Muscle layer of duodenum (tissue), 2 donors: ENCODE measurements at regions not wholly inside any gene's neighbourhood (a gene's known extent, or its start where the extent isn't known, plus 50 kb on each side); places are given as distances from the start of the nearest gene placed in this dataset.

Source experiments
- H3K27ac ChIP-seq: one replicate; pipeline ENCODE4 v1.7.0; 2013; ENCODE audit warnings: mild to moderate bottlenecking, low read length
- H3K27me3 ChIP-seq: one replicate; pipeline ENCODE4 v1.7.0; 2013; ENCODE audit warnings: low read depth, mild to moderate bottlenecking, control low read depth, low read length
- H3K36me3 ChIP-seq, 2 donors: one replicate each; pipeline ENCODE4 v1.7.0; 2013; ENCODE audit warnings: low read length in 2 of 2, control low read depth in 1 of 2, mild to moderate bottlenecking in 1 of 2; ENCODE audit not compliant: insufficient read depth in 2 of 2, control insufficient read depth in 1 of 2
- H3K4me1 ChIP-seq, 2 donors: one replicate each; pipeline ENCODE4 v1.7.0; 2013; ENCODE audit warnings: low read length in 2 of 2, mild to moderate bottlenecking in 2 of 2, control low read depth in 1 of 2, moderate library complexity in 1 of 2; ENCODE audit not compliant: insufficient read depth in 2 of 2, control insufficient read depth in 1 of 2
- H3K4me3 ChIP-seq, 2 donors: one replicate each; pipeline ENCODE4 v1.7.0; 2013; ENCODE audit warnings: low read length in 2 of 2, low read depth in 1 of 2, mild to moderate bottlenecking in 1 of 2
- H3K9me3 ChIP-seq, 2 donors: one replicate each; pipeline ENCODE4 v1.7.0; 2013; ENCODE audit warnings: low read length in 2 of 2, control low read depth in 1 of 2, mild to moderate bottlenecking in 1 of 2; ENCODE audit not compliant: control insufficient read depth in 1 of 2
- donor health status: healthy.

DNA sequence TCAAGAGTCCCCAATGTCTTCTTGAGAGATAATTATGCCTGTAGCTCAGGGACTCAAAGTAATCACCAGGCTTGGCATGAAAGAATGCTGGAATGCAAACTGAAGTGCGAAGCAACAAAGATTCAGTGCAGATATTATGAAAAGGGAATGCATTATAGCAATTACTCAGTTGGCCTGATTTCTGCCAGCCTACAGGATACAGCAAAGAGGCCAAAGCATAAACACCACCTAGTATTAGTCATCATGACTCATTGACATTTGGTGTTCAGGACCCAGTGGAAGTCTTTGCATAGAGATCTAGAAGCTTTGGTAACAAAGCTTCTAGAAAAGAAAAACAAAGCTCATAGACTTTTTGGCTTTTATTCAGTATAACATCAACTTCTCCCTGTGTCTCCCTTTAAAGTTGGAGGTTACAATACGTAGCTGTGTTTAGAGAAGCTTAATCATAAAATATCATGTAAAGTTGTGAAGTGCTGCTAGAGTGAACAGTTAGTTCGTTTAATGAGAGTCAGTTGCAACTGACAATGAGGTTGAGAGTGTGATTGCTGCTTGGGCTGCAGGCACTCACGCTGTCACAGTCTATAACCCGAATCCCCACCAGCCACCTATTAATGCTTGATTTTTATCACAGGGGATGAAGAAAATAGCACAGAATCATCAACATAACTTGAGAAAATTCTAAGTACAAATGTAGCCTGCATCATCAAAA, 932.7 kb downstream of the TFAP2A start:
- Histone ChIP-seq H3K4me1 (no peaks in the 10 kb centered on the region), H3K9me3 (no peaks in the 10 kb centered on the region), H3K36me3 (no peaks in the 10 kb centered on the region), H3K4me3 (no peak overlapping the region), H3K27ac (no peak overlapping the region), H3K27me3 (no peaks in the 10 kb centered on the region)

DNA sequence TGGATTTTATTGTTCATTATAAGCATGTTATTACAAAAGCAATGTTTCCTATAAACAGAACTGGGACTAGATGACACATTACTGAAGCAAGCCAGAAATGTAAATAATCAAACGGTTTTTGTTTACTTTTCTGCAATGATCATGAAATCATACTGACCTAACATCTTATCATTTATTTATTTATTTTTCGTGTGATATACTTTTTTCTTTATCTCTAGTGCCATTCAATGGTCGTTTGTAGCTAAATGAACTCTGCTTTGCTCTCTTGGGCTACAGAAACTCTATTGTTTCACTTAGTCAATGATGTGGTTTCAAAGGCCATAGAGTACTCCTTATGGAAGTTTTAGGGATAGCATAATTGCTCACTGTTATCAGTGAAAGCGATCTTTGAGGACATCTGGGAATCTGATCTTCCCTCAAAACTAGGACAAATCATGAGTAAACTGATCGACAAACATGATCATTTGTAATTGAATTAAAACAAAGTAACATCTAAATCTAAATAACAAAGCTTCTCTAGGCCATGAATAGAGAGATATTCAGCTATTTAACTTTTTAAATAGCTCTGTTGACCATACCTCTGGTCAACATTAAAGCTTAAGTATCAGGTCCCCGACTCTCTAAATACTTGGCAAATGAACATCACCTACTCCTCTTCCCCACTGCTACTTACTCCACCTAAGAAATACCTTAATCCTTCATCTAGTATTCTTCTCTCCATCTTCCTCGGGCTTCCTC, 933.4 kb downstream of the TFAP2A start:
- no peaks in the 10 kb centered on the region for H3K9me3 ChIP-seq
- H3K27me3 ChIP-seq, result no peaks in the 10 kb centered on the region
- no peaks in the 10 kb centered on the region for H3K4me1 ChIP-seq
- no peak overlapping the region for H3K27ac ChIP-seq
- H3K36me3 ChIP-seq, result no peaks in the 10 kb centered on the region
- H3K4me3 ChIP-seq, result no peak overlapping the region

DNA sequence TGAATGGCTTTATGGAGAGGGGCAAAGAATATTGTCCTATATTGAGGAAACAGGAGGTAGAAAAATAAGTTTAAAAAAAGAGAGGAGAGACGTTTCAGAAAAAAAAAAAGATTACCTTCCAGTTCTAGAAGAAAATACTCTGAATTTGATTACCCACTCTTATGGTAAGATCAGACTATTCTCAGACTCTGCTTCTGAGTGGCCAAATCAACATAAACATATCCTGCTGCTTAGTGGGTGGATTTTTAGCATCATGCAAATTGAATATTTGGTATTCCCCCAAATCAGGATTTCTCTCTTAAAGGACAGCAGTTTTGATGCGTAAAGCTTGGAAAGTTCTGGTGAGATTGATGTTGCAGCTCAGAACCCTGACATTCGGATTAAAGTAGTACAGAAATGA, 946.6 kb downstream of the TFAP2A start:
- no peaks in the 10 kb centered on the region for H3K36me3 ChIP-seq

DNA sequence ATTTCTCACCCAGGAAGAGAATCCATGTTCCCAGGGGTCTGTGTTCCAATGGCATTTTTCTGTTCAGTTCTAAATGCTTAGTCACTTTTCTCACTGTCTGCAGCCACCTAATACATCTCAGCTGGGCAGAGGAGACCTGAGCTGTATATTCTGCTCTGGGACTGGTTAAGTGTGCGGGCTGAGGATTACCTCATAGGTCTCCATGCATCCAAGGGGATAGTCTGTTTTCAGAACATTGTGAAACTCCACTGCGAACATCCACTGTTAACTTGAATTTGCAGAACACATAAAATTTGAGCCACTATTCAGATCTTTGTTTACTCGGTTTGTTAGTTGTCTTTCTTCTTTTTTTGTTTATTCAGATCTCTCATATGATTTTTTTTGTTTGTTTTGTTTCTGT, 947.1 kb downstream of the TFAP2A start:
- H3K27me3 ChIP-seq, result no peaks in the 10 kb centered on the region
- no peaks in the 10 kb centered on the region for H3K4me1 ChIP-seq
- no peaks in the 10 kb centered on the region for H3K36me3 ChIP-seq
- no peak overlapping the region for H3K4me3 ChIP-seq
- no peaks in the 10 kb centered on the region for H3K9me3 ChIP-seq
- H3K27ac ChIP-seq, result no peak overlapping the region

More for the DNA sequence above, 946.6 kb downstream of the TFAP2A start:
- Histone ChIP-seq H3K4me3 (no peak overlapping the region), H3K27ac (no peak overlapping the region), H3K27me3 (no peaks in the 10 kb centered on the region), H3K4me1 (no peaks in the 10 kb centered on the region), H3K9me3 (no peaks in the 10 kb centered on the region)

DNA sequence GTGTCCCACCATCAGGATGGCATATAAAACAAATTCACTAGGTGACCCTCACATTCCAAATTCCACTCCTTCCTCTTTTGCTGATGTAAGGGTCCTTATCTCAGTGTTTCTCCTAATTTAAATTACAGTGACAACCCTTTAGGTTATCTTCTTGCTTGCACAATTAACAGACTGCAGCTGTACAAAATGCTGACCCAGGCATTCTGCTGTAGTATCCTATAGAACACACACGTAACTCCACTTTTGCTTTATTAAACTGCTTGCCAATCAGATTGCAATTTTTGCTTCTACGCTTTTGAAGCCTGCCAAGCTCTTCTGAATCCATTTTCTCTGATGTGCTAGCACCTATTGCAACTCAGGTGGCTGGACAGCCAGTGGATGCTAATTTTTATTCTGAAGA, 950.3 kb downstream of the TFAP2A start:
- no peaks in the 10 kb centered on the region for H3K4me1 ChIP-seq
- no peaks in the 10 kb centered on the region for H3K36me3 ChIP-seq
- H3K27me3 ChIP-seq, result no peaks in the 10 kb centered on the region
- H3K4me3 ChIP-seq, result no peak overlapping the region
- no peaks in the 10 kb centered on the region for H3K9me3 ChIP-seq
- H3K27ac ChIP-seq, result no peak overlapping the region

DNA sequence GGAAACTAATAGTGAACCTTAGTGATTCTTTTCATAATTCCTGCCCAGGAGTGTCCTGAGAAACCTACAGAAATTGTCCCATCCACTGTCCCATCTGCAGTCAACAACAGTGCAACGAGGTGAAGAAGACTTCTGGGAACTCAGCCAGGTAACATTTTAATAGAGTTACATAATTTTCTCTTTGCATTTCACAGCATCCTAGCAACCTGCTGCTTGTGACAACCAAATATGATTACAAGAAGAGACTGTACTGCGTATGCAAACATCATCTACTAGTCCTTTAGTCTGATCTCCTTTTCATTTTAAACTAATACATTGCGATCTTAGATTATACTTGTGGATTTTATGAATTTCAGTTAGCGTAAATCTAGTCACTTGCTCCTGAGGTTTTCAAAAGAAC, 951.6 kb downstream of the TFAP2A start:
- Histone ChIP-seq H3K9me3 (no peaks in the 10 kb centered on the region), H3K4me1 (no peaks in the 10 kb centered on the region), H3K27ac (no peak overlapping the region), H3K4me3 (no peak overlapping the region), H3K36me3 (no peaks in the 10 kb centered on the region), H3K27me3 (no peaks in the 10 kb centered on the region)

DNA sequence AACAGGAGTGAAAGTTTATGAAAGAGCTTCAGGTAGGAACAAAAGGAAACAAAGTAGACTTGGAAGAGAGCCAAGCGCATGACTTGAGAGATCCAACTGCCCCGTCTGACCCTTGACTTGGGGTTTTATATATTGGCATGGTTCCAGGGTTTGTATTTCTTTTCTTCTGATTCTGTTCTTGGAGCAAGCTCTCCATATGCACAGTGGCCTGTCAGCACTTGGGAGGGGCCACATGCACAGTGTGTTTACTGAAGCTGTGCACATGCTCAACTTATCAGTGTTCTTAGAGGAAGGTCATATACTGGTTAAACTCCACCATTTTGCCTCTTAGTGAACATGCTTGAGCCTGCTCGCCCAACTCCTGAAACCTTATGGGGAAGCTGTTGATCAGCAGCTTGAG, 953.7 kb downstream of the TFAP2A start:
- H3K9me3 ChIP-seq, result no peaks in the 10 kb centered on the region
- H3K4me3 ChIP-seq, result no peak overlapping the region
- H3K36me3 ChIP-seq, result no peaks in the 10 kb centered on the region
- no peak overlapping the region for H3K27ac ChIP-seq
- H3K27me3 ChIP-seq, result no peaks in the 10 kb centered on the region
- H3K4me1 ChIP-seq, result no peaks in the 10 kb centered on the region

DNA sequence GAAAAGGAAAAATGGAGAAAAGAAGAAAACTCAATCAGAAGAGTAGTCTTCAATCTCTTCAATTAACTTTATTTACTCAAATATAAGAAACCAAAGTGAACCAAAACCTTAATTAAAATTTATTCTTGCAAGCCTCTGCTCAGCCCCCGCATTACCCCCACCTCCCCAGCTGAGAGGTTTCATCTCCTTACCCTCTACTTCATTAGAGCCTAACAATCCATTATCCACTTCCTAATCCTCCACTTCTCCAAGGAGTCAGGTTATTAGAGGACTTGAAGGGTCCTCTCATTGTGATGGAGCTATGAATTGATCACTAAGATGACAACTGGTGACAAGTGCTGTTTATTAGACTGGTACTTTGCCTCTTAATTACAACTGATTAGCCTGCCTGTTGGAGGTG, 956.5 kb downstream of the TFAP2A start:
- Histone ChIP-seq H3K9me3 (no peaks in the 10 kb centered on the region), H3K4me3 (no peak overlapping the region), H3K4me1 (no peaks in the 10 kb centered on the region), H3K36me3 (no peaks in the 10 kb centered on the region), H3K27me3 (no peaks in the 10 kb centered on the region), H3K27ac (no peak overlapping the region)

DNA sequence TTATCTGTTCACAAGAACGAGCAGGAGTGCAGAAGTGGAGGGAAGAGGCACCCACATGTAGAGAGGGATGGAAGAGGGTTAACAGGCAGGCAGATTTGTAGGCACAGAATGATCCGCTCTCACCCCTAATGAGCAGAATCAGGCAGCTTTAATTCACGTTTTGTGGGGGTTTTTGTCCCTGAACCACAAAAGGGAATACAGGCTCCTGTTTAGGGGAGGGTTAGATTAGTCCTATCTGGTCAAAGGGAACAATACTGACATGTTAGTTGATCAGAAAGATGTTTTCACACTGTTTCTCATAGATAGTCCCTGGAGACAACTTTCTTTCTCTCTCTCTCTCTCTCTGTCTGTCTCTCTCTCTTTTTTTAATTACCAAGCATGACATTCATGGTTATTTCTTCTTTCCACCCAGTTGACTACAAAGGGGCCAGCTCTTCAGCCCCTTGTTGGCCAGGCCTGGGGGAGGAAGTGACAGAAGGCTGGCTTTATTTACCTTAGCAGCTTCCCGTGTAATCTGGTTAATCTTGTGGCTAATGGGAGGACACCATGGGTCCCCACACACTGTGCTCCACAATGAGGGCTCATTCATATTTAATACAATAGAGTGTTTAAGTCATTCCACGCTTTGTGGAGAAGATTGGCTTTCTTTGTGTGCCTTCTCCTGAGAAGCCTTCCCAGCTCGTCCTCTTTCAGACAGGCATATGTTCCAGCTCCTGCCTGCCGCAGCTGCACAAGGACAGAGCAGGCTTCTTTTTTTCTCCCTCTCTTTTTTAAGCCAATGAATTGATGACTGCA, 958.8 kb downstream of the TFAP2A start:
- Histone ChIP-seq H3K27me3 (no peaks in the 10 kb centered on the region), H3K4me1 (no peaks in the 10 kb centered on the region), H3K9me3 (peaks cover 0 to 5% of the 10 kb centered on the region in 2 donors), H3K36me3 (no peaks in the 10 kb centered on the region), H3K27ac (no peak overlapping the region), H3K4me3 (no peak overlapping the region)

DNA sequence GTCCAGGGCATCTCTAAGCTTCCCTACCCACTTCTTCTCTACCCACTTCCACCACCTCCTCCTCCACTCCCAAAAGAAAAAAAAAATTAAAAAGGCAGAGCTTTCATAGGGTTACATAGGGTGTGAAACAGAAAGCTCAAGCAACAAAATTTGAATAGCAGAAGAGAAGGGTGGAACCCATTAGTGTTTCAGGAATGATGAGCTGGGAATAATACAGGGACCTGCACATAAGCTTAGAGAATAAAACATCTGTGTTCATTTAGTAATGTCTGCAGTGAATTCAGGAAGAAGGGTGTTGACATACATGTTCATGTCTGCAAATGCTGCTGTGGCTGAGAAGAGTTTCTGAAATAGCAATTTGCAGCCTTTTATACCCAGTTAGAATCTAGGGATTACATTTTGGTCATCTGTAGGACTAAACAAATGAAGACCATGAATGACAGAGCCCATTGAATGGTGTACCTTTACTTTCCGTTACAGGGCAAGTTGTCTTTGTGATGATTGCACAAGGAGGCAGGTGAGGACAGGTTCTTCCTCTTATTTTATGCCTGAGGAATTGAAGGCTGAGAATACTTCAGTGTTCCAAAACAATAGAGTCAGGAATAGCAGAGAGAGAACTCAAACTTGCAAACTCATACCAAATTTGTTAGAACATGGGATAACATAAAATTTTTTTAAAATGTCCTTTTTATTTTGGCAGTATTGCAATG, 975.1 kb downstream of the TFAP2A start:
- H3K27ac ChIP-seq, result no peak overlapping the region
- peaks cover 0 to 5% of the 10 kb centered on the region in 2 donors for H3K9me3 ChIP-seq
- no peaks in the 10 kb centered on the region for H3K4me1 ChIP-seq
- H3K4me3 ChIP-seq, result no peak overlapping the region
- no peaks in the 10 kb centered on the region for H3K36me3 ChIP-seq
- H3K27me3 ChIP-seq, result no peaks in the 10 kb centered on the region

DNA sequence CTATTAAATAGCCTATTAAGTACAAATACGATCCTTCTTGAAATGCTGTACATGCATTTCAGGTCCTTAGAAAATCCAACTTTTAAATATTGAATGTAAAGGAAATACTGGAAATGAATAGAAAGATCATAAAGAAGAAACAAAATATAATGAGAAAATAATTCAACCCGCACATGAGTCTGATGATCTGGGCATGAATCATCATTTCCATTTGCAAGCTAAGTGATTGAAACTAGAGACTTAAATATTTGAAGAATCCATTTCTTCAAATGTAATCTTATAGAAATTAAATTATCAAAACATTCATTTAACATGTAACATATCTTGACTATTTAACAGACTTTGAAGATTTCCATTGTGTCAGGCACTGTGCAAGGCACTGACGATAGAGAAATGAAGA, 977.0 kb downstream of the TFAP2A start:
- Histone ChIP-seq H3K4me1 (no peaks in the 10 kb centered on the region), H3K27ac (no peak overlapping the region), H3K4me3 (no peak overlapping the region), H3K9me3 (no peaks in the 10 kb centered on the region), H3K36me3 (no peaks in the 10 kb centered on the region), H3K27me3 (no peaks in the 10 kb centered on the region)
